OCI-LY7 (cell line): ENCODE measurements at regions not wholly inside any gene's neighbourhood (a gene's known extent, or its start where the extent isn't known, plus 50 kb on each side); places are given as distances from the start of the nearest gene placed in this dataset.

Experiments
- EZH2phosphoT487 ChIP-seq: fragments of 200-600 bp; sonication (generic); IDR thresholded peaks from 2 replicates; pipeline ENCODE4 v1.6.1; 2018; ENCODE audit warnings: low read depth, borderline replicate concordance, mild to moderate bottlenecking, mixed run types, antibody characterized with exemption, low read length, moderate library complexity, mixed read lengths
- TF ChIP-seq, protein P1 (sequence below): fragments of 200-600 bp; sonication (generic); conservative IDR thresholded peaks from 2 replicates; pipeline ENCODE4 v1.5.1; 2014; ENCODE audit warnings: mild to moderate bottlenecking, antibody characterized with exemption, low read length, moderate library complexity, mixed read lengths

DNA sequence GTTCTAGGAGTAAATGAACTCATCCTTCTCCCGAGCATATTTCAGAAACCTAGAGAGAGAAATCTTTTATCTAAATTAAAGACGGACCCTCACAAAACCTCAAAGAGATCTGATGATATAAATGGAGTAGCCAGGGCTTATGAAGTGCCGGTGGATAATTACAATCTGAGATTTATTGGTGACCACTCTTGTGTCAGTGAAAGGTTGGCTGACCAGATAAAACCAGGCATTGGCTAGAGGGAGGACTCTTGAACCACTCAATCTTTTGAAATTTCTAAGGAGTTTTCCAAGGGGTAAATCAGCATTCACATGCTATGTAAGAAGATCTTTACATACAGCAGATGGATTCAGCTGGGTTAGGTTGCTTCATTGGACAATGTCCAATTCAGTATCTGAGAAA, 227.3 kb upstream of the MMADHC start:
- no peak for TF ChIP-seq EZH2phosphoT487
- TF ChIP-seq, protein P1, sequence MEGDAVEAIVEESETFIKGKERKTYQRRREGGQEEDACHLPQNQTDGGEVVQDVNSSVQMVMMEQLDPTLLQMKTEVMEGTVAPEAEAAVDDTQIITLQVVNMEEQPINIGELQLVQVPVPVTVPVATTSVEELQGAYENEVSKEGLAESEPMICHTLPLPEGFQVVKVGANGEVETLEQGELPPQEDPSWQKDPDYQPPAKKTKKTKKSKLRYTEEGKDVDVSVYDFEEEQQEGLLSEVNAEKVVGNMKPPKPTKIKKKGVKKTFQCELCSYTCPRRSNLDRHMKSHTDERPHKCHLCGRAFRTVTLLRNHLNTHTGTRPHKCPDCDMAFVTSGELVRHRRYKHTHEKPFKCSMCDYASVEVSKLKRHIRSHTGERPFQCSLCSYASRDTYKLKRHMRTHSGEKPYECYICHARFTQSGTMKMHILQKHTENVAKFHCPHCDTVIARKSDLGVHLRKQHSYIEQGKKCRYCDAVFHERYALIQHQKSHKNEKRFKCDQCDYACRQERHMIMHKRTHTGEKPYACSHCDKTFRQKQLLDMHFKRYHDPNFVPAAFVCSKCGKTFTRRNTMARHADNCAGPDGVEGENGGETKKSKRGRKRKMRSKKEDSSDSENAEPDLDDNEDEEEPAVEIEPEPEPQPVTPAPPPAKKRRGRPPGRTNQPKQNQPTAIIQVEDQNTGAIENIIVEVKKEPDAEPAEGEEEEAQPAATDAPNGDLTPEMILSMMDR: no peak
